ENCODE measurements at regions not wholly inside any gene's neighbourhood (a gene's known extent, or its start where the extent isn't known, plus 50 kb on each side); places are given as distances from the start of the nearest gene placed in this dataset.

DNA sequence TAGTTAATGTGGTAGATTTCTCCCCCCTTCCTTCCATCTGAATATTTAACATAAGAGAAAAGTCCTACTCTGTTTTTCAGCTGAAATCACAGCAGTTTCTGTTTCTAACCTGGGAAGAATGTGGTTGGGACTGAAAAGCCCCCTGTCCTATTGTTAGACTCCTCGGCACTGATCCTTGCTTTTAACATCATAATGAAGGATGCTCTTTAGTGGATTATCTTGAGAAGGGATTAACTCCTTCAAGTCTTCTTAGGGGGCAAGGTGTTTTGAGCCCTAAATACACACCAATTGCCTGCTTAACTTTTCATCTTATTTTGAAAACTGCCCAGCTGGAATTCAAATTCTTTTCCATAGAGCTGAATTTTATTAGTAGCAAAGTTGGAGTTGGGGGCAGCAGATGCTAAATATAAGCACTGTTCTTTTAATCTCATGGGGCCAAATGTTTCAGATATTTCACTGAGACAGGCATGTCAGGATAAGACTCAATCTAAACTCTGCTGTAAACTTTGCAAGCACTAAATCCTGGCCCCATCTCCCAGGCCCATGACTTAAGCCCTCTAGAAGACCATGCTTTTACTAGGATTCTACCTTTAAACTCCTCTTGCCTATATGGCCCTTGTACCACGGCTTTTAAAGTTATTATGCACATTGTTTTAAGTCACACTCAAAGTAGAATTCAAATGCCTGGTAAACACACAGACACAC, 243.2 kb upstream of the NR2F2 start:
- Histone ChIP-seq H3K9me1 (ENCODE audit: control insufficient read depth, extremely low read depth, insufficient read depth, low read length) (no peaks in the 10 kb centered on the region), H3K27me3 (ENCODE audit: control insufficient read depth, extremely low read depth, insufficient read depth, low read length) (no peaks in the 10 kb centered on the region), H3K36me3 (ENCODE audit: control insufficient read depth in 2 of 2, extremely low read depth in 1 of 2, insufficient read depth in 2 of 2, low read length in 2 of 2) (no peaks in the 10 kb centered on the region), H3K4me3 (ENCODE audit: control insufficient read depth in 2 of 3, extremely low read depth in 1 of 3, insufficient read depth in 2 of 3, low read depth in 1 of 3, low read length in 3 of 3) (no peak overlapping the region), H3K4me2 (ENCODE audit: control insufficient read depth, extremely low read depth, insufficient read depth, low read depth, low read length) (no peak overlapping the region), H3K27ac (ENCODE audit: control insufficient read depth, insufficient read depth, low read length) (no peak overlapping the region), H3K9me3 (ENCODE audit: control insufficient read depth, low read depth, low read length) (no peaks in the 10 kb centered on the region), H3K79me2 (ENCODE audit: control insufficient read depth, insufficient read depth, low read length) (no peaks in the 10 kb centered on the region), H4K20me1 (ENCODE audit: control insufficient read depth, extremely low read depth, insufficient read depth, low read length) (no peaks in the 10 kb centered on the region), H3K4me1 (ENCODE audit: control insufficient read depth, extremely low read depth, insufficient read depth, low read length) (no peaks in the 10 kb centered on the region), H3K9ac (ENCODE audit: control insufficient read depth, extremely low read depth, insufficient read depth, low read length) (no peak overlapping the region), H2AFZ (ENCODE audit: control insufficient read depth, low read length) (no peak overlapping the region)
- no peak for DNase-seq (ENCODE audit: low read depth, low spot score)
- dilution Hi-C loops (cut with MboI; ENCODE audit: extremely low pct_ligation_motif_present, low sequenced_read_pairs): no loop called here
- TF ChIP-seq EZH2 (IDR thresholded peaks at IDR 0.05; ENCODE audit: low read length): no peak
- TF ChIP-seq, protein P1, sequence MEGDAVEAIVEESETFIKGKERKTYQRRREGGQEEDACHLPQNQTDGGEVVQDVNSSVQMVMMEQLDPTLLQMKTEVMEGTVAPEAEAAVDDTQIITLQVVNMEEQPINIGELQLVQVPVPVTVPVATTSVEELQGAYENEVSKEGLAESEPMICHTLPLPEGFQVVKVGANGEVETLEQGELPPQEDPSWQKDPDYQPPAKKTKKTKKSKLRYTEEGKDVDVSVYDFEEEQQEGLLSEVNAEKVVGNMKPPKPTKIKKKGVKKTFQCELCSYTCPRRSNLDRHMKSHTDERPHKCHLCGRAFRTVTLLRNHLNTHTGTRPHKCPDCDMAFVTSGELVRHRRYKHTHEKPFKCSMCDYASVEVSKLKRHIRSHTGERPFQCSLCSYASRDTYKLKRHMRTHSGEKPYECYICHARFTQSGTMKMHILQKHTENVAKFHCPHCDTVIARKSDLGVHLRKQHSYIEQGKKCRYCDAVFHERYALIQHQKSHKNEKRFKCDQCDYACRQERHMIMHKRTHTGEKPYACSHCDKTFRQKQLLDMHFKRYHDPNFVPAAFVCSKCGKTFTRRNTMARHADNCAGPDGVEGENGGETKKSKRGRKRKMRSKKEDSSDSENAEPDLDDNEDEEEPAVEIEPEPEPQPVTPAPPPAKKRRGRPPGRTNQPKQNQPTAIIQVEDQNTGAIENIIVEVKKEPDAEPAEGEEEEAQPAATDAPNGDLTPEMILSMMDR (optimal IDR thresholded peaks at IDR 0.05 in 1 of 3, IDR thresholded peaks at IDR 0.05 in 1 of 3, conservative IDR thresholded peaks at IDR 0.05 in 1 of 3; ENCODE audit: extremely low read depth in 1 of 3, insufficient read depth in 2 of 3, low read length in 3 of 3): no peak
- FAIRE-seq: no peak

DNA sequence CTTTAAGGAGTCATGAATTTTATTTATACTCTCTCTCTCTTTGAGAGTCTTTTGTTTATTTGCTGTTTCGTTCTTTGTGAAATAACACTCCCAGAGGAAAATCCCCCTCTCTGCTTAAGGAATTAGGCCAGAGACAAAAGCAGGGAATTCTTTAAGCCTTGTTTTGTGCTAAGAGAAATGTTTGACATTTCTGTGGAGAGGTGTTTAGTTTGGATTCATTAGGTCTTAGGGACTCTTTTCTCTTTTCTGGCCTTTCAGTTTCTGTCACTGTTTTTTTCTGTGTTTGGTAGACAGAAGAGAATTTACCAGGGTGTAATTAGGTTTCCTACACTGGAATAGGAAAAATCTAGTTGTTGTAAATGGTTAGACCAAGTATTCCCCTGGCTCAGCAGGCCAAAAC, 241.8 kb upstream of the NR2F2 start:
- Histone ChIP-seq H2AFZ (ENCODE audit: control insufficient read depth, low read length) (no peak overlapping the region), H4K20me1 (ENCODE audit: control insufficient read depth, extremely low read depth, insufficient read depth, low read length) (no peaks in the 10 kb centered on the region), H3K9me1 (ENCODE audit: control insufficient read depth, extremely low read depth, insufficient read depth, low read length) (no peaks in the 10 kb centered on the region), H3K4me3 (ENCODE audit: control insufficient read depth in 2 of 3, extremely low read depth in 1 of 3, insufficient read depth in 2 of 3, low read depth in 1 of 3, low read length in 3 of 3) (no peak overlapping the region), H3K27me3 (ENCODE audit: control insufficient read depth, extremely low read depth, insufficient read depth, low read length) (no peaks in the 10 kb centered on the region), H3K27ac (ENCODE audit: control insufficient read depth, insufficient read depth, low read length) (no peak overlapping the region), H3K79me2 (ENCODE audit: control insufficient read depth, insufficient read depth, low read length) (no peaks in the 10 kb centered on the region), H3K9me3 (ENCODE audit: control insufficient read depth, low read depth, low read length) (no peaks in the 10 kb centered on the region), H3K9ac (ENCODE audit: control insufficient read depth, extremely low read depth, insufficient read depth, low read length) (no peak overlapping the region), H3K36me3 (ENCODE audit: control insufficient read depth in 2 of 2, extremely low read depth in 1 of 2, insufficient read depth in 2 of 2, low read length in 2 of 2) (no peaks in the 10 kb centered on the region), H3K4me1 (ENCODE audit: control insufficient read depth, extremely low read depth, insufficient read depth, low read length) (no peaks in the 10 kb centered on the region), H3K4me2 (ENCODE audit: control insufficient read depth, extremely low read depth, insufficient read depth, low read depth, low read length) (no peak overlapping the region)
- TF ChIP-seq, protein P1 (optimal IDR thresholded peaks at IDR 0.05 in 1 of 3, IDR thresholded peaks at IDR 0.05 in 1 of 3, conservative IDR thresholded peaks at IDR 0.05 in 1 of 3; ENCODE audit: extremely low read depth in 1 of 3, insufficient read depth in 2 of 3, low read length in 3 of 3): no peak
- TF ChIP-seq EZH2 (IDR thresholded peaks at IDR 0.05; ENCODE audit: low read length): no peak
- DNase-seq (ENCODE audit: low read depth, low spot score) (no peak), FAIRE-seq (no peak)
- dilution Hi-C loops (cut with MboI; ENCODE audit: extremely low pct_ligation_motif_present, low sequenced_read_pairs): no loop called here

Data from keratinocyte (primary cell).